PC-9 (cell line): ENCODE measurements at regions not wholly inside any gene's neighbourhood (a gene's known extent, or its start where the extent isn't known, plus 50 kb on each side); places are given as distances from the start of the nearest gene placed in this dataset.

Experiments
- BruUV-seq: library from RNA; stranded (reverse); fragments of 400-500 nt; replicated peaks from 2 replicates; lab custom pipeline; 2021; lab: Mats Ljungman, UMichigan
- CTCF ChIA-PET: fragments of 300-600 bp; sonication (Branson Sonifier 250); formaldehyde crosslinking; loops from one replicate; lab custom pipeline; 2022; ENCODE audit warnings: antibody characterized with exemption; lab: Charles Lee
- POLR2A ChIA-PET: fragments of 300-600 bp; sonication (Branson Sonifier 250); formaldehyde crosslinking; loops from one replicate; lab custom pipeline; 2022; ENCODE audit warnings: antibody characterized with exemption; ENCODE audit not compliant: unreplicated experiment; lab: Charles Lee
- DNase-seq, 2 experiments: peaks; one replicate each; pipeline versions ENCODE4 v3.0.0 to v3.0.0-alpha.2; 2015 to 2022; ENCODE audit warnings: mixed read lengths in 1 of 2
- H2AFZ ChIP-seq: fragments of 200-600 bp; sonication (generic); 2 replicates; pipeline ENCODE4 v1.8.1; 2017; ENCODE audit warnings: antibody characterized with exemption
- H3F3A ChIP-seq: fragments of 200-600 bp; sonication (generic); 2 replicates; pipeline ENCODE4 v1.8.1; 2017; ENCODE audit warnings: antibody characterized with exemption, mild to moderate bottlenecking, low read depth; ENCODE audit not compliant: insufficient read depth
- H3K27ac ChIP-seq: fragments of 200-600 bp; sonication (generic); 2 replicates; pipeline ENCODE4 v1.6.1; 2016; ENCODE audit warnings: mixed run types
- H3K27me3 ChIP-seq: fragments of 200-600 bp; sonication (generic); 2 replicates; pipeline ENCODE4 v1.6.1; 2016; ENCODE audit warnings: low read depth, mixed run types; ENCODE audit not compliant: insufficient read depth
- H3K36me3 ChIP-seq: fragments of 200-600 bp; sonication (generic); 2 replicates; pipeline ENCODE4 v1.6.1; 2016; ENCODE audit warnings: low read depth, mixed run types
- H3K4me1 ChIP-seq: fragments of 200-600 bp; sonication (generic); replicated peaks from 2 replicates; pipeline ENCODE4 v1.6.1; 2016; ENCODE audit warnings: mixed run types; ENCODE audit not compliant: insufficient read depth
- H3K4me2 ChIP-seq: fragments of 200-600 bp; sonication (generic); 2 replicates; pipeline ENCODE4 v1.6.1; 2017; ENCODE audit warnings: mixed run types
- H3K4me3 ChIP-seq: fragments of 200-600 bp; sonication (generic); 2 replicates; pipeline ENCODE4 v1.6.1; 2016; ENCODE audit warnings: mixed run types
- H3K79me2 ChIP-seq: fragments of 200-600 bp; sonication (generic); 2 replicates; pipeline ENCODE4 v1.6.1; 2017; ENCODE audit warnings: low read depth, mixed run types
- H3K9me2 ChIP-seq: fragments of 200-600 bp; sonication (generic); 2 replicates; pipeline ENCODE4 v1.8.1; 2017; ENCODE audit warnings: mild to moderate bottlenecking; ENCODE audit not compliant: insufficient read depth
- H3K9me3 ChIP-seq: fragments of 200-600 bp; sonication (generic); 2 replicates; pipeline ENCODE4 v1.8.1; 2016; ENCODE audit warnings: low read depth; ENCODE audit not compliant: insufficient read depth
- H4K20me1 ChIP-seq: fragments of 200-600 bp; sonication (generic); 2 replicates; pipeline ENCODE4 v1.8.1; 2017; ENCODE audit not compliant: insufficient read depth
- EZH2 ChIP-seq: fragments of 200-600 bp; sonication (generic); IDR thresholded peaks from 2 replicates; pipeline ENCODE4 v1.8.0; 2017; ENCODE audit warnings: antibody characterized with exemption, low read depth
- intact Hi-C: fragments of 100-400 bp; cut with micrococcal nuclease; formaldehyde crosslinking; loops from one replicate; pipeline ENCODE4 v1.10.0; 2022; ENCODE audit not compliant: unreplicated experiment
- TF ChIP-seq, protein P1 (sequence below): fragments of 200-600 bp; sonication (generic); conservative IDR thresholded peaks from 2 replicates; pipeline ENCODE4 v1.6.1; 2017; ENCODE audit warnings: mixed run types, antibody characterized with exemption, mild to moderate bottlenecking, moderate library complexity

DNA sequence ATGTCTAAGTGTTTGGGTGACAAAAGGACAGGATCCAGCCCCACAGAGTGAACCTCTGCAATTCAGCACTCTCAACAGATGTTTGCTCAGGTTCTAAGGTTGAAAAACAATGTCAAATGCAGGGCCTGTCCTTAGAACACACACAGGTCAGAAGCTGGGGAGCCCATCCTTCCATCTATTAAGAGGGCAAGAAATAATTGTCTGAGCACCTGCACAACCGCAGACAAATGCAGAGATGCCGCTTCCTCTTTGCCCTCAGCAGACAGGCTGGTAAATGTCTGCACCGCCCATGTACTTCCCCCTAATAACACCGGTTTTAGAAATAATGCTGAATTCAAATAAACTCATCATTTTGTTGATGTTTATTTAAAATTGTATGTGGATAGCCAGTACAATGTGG, 414.5 kb upstream of the ADAMTS16 start:
- no peak overlapping the region for H2AFZ ChIP-seq
- TF ChIP-seq, protein P1, sequence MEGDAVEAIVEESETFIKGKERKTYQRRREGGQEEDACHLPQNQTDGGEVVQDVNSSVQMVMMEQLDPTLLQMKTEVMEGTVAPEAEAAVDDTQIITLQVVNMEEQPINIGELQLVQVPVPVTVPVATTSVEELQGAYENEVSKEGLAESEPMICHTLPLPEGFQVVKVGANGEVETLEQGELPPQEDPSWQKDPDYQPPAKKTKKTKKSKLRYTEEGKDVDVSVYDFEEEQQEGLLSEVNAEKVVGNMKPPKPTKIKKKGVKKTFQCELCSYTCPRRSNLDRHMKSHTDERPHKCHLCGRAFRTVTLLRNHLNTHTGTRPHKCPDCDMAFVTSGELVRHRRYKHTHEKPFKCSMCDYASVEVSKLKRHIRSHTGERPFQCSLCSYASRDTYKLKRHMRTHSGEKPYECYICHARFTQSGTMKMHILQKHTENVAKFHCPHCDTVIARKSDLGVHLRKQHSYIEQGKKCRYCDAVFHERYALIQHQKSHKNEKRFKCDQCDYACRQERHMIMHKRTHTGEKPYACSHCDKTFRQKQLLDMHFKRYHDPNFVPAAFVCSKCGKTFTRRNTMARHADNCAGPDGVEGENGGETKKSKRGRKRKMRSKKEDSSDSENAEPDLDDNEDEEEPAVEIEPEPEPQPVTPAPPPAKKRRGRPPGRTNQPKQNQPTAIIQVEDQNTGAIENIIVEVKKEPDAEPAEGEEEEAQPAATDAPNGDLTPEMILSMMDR, result no peak
- TF ChIP-seq EZH2, result no peak
- no peaks in the 10 kb centered on the region for H3K4me1 ChIP-seq
- H3K9me2 ChIP-seq, result no peaks in the 10 kb centered on the region
- no peaks in the 10 kb centered on the region for H3K9me3 ChIP-seq
- no peaks in the 10 kb centered on the region for H3K36me3 ChIP-seq
- intact Hi-C loops, result no loop called here
- POLR2A ChIA-PET, result no interaction called here
- H3F3A ChIP-seq, result no peaks in the 10 kb centered on the region
- DNase-seq, result no peak
- peaks cover 18% of the 10 kb centered on the region for H3K27me3 ChIP-seq
- H3K79me2 ChIP-seq, result no peaks in the 10 kb centered on the region
- BruUV-seq, result no TSS peak
- no peak overlapping the region for H3K27ac ChIP-seq
- H3K4me2 ChIP-seq, result no peak overlapping the region
- no peaks in the 10 kb centered on the region for H4K20me1 ChIP-seq
- no peak overlapping the region for H3K4me3 ChIP-seq
- CTCF ChIA-PET, result no interaction called here

GRCh38 chr5:4730279-4730678, 409.9 kb upstream of the ADAMTS16 start:
- no peak overlapping the region for H3K4me3 ChIP-seq
- no peaks in the 10 kb centered on the region for H3K4me1 ChIP-seq
- H2AFZ ChIP-seq, result no peak overlapping the region
- H4K20me1 ChIP-seq, result no peaks in the 10 kb centered on the region
- H3K27ac ChIP-seq, result no peak overlapping the region
- no peaks in the 10 kb centered on the region for H3K79me2 ChIP-seq
- no peaks in the 10 kb centered on the region for H3F3A ChIP-seq
- POLR2A ChIA-PET, result no interaction called here
- CTCF ChIA-PET, result no interaction called here
- intact Hi-C loops, result no loop called here
- peaks cover 18% of the 10 kb centered on the region for H3K27me3 ChIP-seq
- no peak for DNase-seq
- no TSS peak for BruUV-seq
- TF ChIP-seq, protein P1, result no peak
- TF ChIP-seq EZH2, result no peak
- H3K36me3 ChIP-seq, result no peaks in the 10 kb centered on the region
- no peaks in the 10 kb centered on the region for H3K9me2 ChIP-seq
- no peak overlapping the region for H3K4me2 ChIP-seq
- no peaks in the 10 kb centered on the region for H3K9me3 ChIP-seq

- POLR2A ChIA-PET, result no interaction called here
- no TSS peak for BruUV-seq
- no peaks in the 10 kb centered on the region for H3K4me1 ChIP-seq
- no peaks in the 10 kb centered on the region for H4K20me1 ChIP-seq
- CTCF ChIA-PET, result no interaction called here
- no peak overlapping the region for H3K27ac ChIP-seq
- H3K4me3 ChIP-seq, result no peak overlapping the region
- no peaks in the 10 kb centered on the region for H3F3A ChIP-seq
- no peaks in the 10 kb centered on the region for H3K9me2 ChIP-seq
- peaks cover 6% of the 10 kb centered on the region; the same call in 1 of the 2 replicates for H3K27me3 ChIP-seq
- H3K4me2 ChIP-seq, result no peak overlapping the region
- H3K9me3 ChIP-seq, result no peaks in the 10 kb centered on the region
- no peak for TF ChIP-seq EZH2
- TF ChIP-seq, protein P1, result no peak
- no peaks in the 10 kb centered on the region for H3K36me3 ChIP-seq
- intact Hi-C loops, result no loop called here
- no peak overlapping the region for H2AFZ ChIP-seq
- DNase-seq, result no peak
- H3K79me2 ChIP-seq, result no peaks in the 10 kb centered on the region
These were observed 405.8 kb upstream of the ADAMTS16 start for GRCh38 chr5:4734348-4734747.
